ENCODE measurements at regions not wholly inside any gene's neighbourhood (a gene's known extent, or its start where the extent isn't known, plus 50 kb on each side); places are given as distances from the start of the nearest gene placed in this dataset.

GRCh38 chr5:3963652-3964051, 368.0 kb downstream of the IRX1 start:
- no peak for ATAC-seq
- H3K36me3 Mint-ChIP-seq: no peaks in the 10 kb centered on the region

GRCh38 chr5:3980156-3980555, 384.5 kb downstream of the IRX1 start:
- no peaks in the 10 kb centered on the region for H3K36me3 Mint-ChIP-seq
- peaks cover 13% of the 10 kb centered on the region for H3K9me3 Mint-ChIP-seq
- no peaks in the 10 kb centered on the region for H3K4me1 Mint-ChIP-seq
- ATAC-seq: no peak
- no peak overlapping the region for H3K4me3 Mint-ChIP-seq
- H3K27ac Mint-ChIP-seq: no peak overlapping the region
- no peaks in the 10 kb centered on the region for H3K27me3 Mint-ChIP-seq

More at GRCh38 chr5:3963652-3964051, 368.0 kb downstream of the IRX1 start:
- H3K4me1 Mint-ChIP-seq: no peaks in the 10 kb centered on the region
- H3K27me3 Mint-ChIP-seq: no peaks in the 10 kb centered on the region
- H3K4me3 Mint-ChIP-seq: no peak overlapping the region
- H3K9me3 Mint-ChIP-seq: peaks cover 4% of the 10 kb centered on the region
- no peak overlapping the region for H3K27ac Mint-ChIP-seq

GRCh38 chr5:3987867-3988266, 392.2 kb downstream of the IRX1 start:
- Mint-ChIP-seq H3K4me1 (no peaks in the 10 kb centered on the region), H3K27ac (no peak overlapping the region), H3K36me3 (no peaks in the 10 kb centered on the region), H3K27me3 (no peaks in the 10 kb centered on the region), H3K9me3 (peaks cover 8% of the 10 kb centered on the region), H3K4me3 (no peak overlapping the region)
- ATAC-seq: no peak

GRCh38 chr5:3993856-3994473, 398.3 kb downstream of the IRX1 start:
- Mint-ChIP-seq H3K27ac (no peak overlapping the region), H3K9me3 (peaks cover 4% of the 10 kb centered on the region), H3K27me3 (no peaks in the 10 kb centered on the region), H3K4me1 (no peaks in the 10 kb centered on the region), H3K4me3 (no peak overlapping the region), H3K36me3 (no peaks in the 10 kb centered on the region)
- no peak for ATAC-seq

- Mint-ChIP-seq H3K27me3 (no peaks in the 10 kb centered on the region), H3K27ac (no peak overlapping the region), H3K9me3 (peaks cover 4% of the 10 kb centered on the region), H3K4me3 (no peak overlapping the region), H3K36me3 (no peaks in the 10 kb centered on the region), H3K4me1 (no peaks in the 10 kb centered on the region)
- ATAC-seq: no peak
These were observed 399.0 kb downstream of the IRX1 start for GRCh38 chr5:3994628-3995027.

GRCh38 chr5:3995954-3996619, 400.5 kb downstream of the IRX1 start:
- Mint-ChIP-seq H3K27ac (no peak overlapping the region), H3K4me1 (no peaks in the 10 kb centered on the region), H3K36me3 (no peaks in the 10 kb centered on the region), H3K9me3 (peaks cover 4% of the 10 kb centered on the region), H3K4me3 (no peak overlapping the region), H3K27me3 (no peaks in the 10 kb centered on the region)
- ATAC-seq: no peak

GRCh38 chr5:3996707-3997336, 401.2 kb downstream of the IRX1 start:
- H3K27me3 Mint-ChIP-seq: no peaks in the 10 kb centered on the region
- no peaks in the 10 kb centered on the region for H3K9me3 Mint-ChIP-seq
- ATAC-seq: no peak
- no peak overlapping the region for H3K27ac Mint-ChIP-seq
- H3K4me3 Mint-ChIP-seq: no peak overlapping the region
- H3K4me1 Mint-ChIP-seq: no peaks in the 10 kb centered on the region
- no peaks in the 10 kb centered on the region for H3K36me3 Mint-ChIP-seq

- H3K27me3 Mint-ChIP-seq: no peaks in the 10 kb centered on the region
- no peak overlapping the region for H3K4me3 Mint-ChIP-seq
- no peaks in the 10 kb centered on the region for H3K4me1 Mint-ChIP-seq
- H3K36me3 Mint-ChIP-seq: no peaks in the 10 kb centered on the region
- H3K9me3 Mint-ChIP-seq: no peaks in the 10 kb centered on the region
- no peak for ATAC-seq
- no peak overlapping the region for H3K27ac Mint-ChIP-seq
These were observed 402.0 kb downstream of the IRX1 start for GRCh38 chr5:3997670-3998069.

- H3K4me3 Mint-ChIP-seq: no peak overlapping the region
- no peak for ATAC-seq
- no peaks in the 10 kb centered on the region for H3K27me3 Mint-ChIP-seq
- no peaks in the 10 kb centered on the region for H3K36me3 Mint-ChIP-seq
- H3K4me1 Mint-ChIP-seq: no peaks in the 10 kb centered on the region
- H3K9me3 Mint-ChIP-seq: no peaks in the 10 kb centered on the region
- no peak overlapping the region for H3K27ac Mint-ChIP-seq
These were observed 404.3 kb downstream of the IRX1 start for GRCh38 chr5:3999929-4000328.

- Mint-ChIP-seq H3K4me3 (no peak overlapping the region), H3K36me3 (no peaks in the 10 kb centered on the region), H3K27ac (no peak overlapping the region)
These were observed 405.4 kb downstream of the IRX1 start for GRCh38 chr5:4001004-4001403.

GRCh38 chr5:4001758-4002533, 406.3 kb downstream of the IRX1 start:
- Mint-ChIP-seq H3K4me1 (no peaks in the 10 kb centered on the region), H3K9me3 (no peaks in the 10 kb centered on the region), H3K4me3 (no peak overlapping the region), H3K27ac (no peak overlapping the region), H3K36me3 (no peaks in the 10 kb centered on the region), H3K27me3 (no peaks in the 10 kb centered on the region)
- no peak for ATAC-seq

More at GRCh38 chr5:4001004-4001403, 405.4 kb downstream of the IRX1 start:
- ATAC-seq: no peak
- no peaks in the 10 kb centered on the region for H3K4me1 Mint-ChIP-seq
- H3K9me3 Mint-ChIP-seq: no peaks in the 10 kb centered on the region
- no peaks in the 10 kb centered on the region for H3K27me3 Mint-ChIP-seq

GRCh38 chr5:4005335-4005734, 409.7 kb downstream of the IRX1 start:
- H3K4me1 Mint-ChIP-seq: no peaks in the 10 kb centered on the region
- H3K27ac Mint-ChIP-seq: no peak overlapping the region
- no peak overlapping the region for H3K4me3 Mint-ChIP-seq
- H3K36me3 Mint-ChIP-seq: no peaks in the 10 kb centered on the region
- no peak for ATAC-seq
- H3K27me3 Mint-ChIP-seq: no peaks in the 10 kb centered on the region
- peaks cover 4% of the 10 kb centered on the region for H3K9me3 Mint-ChIP-seq

GRCh38 chr5:4007001-4007400, 411.4 kb downstream of the IRX1 start:
- Mint-ChIP-seq H3K4me3 (no peak overlapping the region), H3K27me3 (no peaks in the 10 kb centered on the region), H3K27ac (no peak overlapping the region), H3K36me3 (no peaks in the 10 kb centered on the region), H3K9me3 (peaks cover 4% of the 10 kb centered on the region), H3K4me1 (no peaks in the 10 kb centered on the region)
- ATAC-seq: no peak

GRCh38 chr5:4011943-4012342, 416.3 kb downstream of the IRX1 start:
- ATAC-seq: no peak
- Mint-ChIP-seq H3K27me3 (no peaks in the 10 kb centered on the region), H3K36me3 (no peaks in the 10 kb centered on the region), H3K4me3 (no peak overlapping the region), H3K27ac (no peak overlapping the region), H3K4me1 (no peaks in the 10 kb centered on the region), H3K9me3 (peaks cover 5% of the 10 kb centered on the region)

GRCh38 chr5:4013106-4013898, 417.7 kb downstream of the IRX1 start:
- no peak for ATAC-seq
- no peak overlapping the region for H3K27ac Mint-ChIP-seq
- no peak overlapping the region for H3K4me3 Mint-ChIP-seq
- peaks cover 7% of the 10 kb centered on the region for H3K9me3 Mint-ChIP-seq
- no peaks in the 10 kb centered on the region for H3K36me3 Mint-ChIP-seq
- H3K27me3 Mint-ChIP-seq: no peaks in the 10 kb centered on the region
- H3K4me1 Mint-ChIP-seq: no peaks in the 10 kb centered on the region

Data from stimulated activated memory B cell treated with anti-CD40 and anti-IgM and Interleukin-4, amounts not matched to agents 10 μg/mL and 1 μg/mL and 100 μg/mL, for 72 hours (primary cell).